OCI-LY3 (cell line): ENCODE measurements at regions not wholly inside any gene's neighbourhood (a gene's known extent, or its start where the extent isn't known, plus 50 kb on each side); places are given as distances from the start of the nearest gene placed in this dataset.

ENCODE experiments used
- EZH2phosphoT487 ChIP-seq: fragments of 200-600 bp; shearing (Covaris generic); IDR thresholded peaks from 2 replicates; pipeline ENCODE4 v1.6.1; 2018; ENCODE audit warnings: antibody characterized with exemption, mixed run types, low read depth
- TF ChIP-seq, protein P1 (sequence below): fragments of 200-600, 300-600 bp; sonication (generic); IDR thresholded peaks from 2 replicates; pipeline ENCODE4 v1.5.1; 2014; ENCODE audit warnings: antibody characterized with exemption, low read length, low read depth

DNA sequence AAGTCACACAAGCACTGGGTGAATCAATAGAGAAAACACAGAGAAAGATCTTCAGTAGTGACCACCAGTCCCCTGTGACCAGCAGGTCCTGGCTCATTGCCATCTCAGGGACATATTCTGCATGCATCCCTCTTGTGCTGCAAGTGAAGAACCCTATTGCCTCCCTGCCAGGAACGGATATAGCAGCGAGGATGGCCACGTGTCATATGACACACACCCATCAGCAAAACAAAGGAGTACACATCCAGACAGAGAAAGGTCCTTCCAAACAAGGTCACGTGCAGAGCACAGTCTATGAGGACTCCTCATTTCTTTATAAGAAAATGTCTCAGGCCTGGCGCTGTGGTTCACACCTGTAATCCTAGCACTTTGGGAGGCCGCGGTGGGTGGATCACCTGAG, 638.4 kb downstream of the FLRT2 start:
- TF ChIP-seq, protein P1, sequence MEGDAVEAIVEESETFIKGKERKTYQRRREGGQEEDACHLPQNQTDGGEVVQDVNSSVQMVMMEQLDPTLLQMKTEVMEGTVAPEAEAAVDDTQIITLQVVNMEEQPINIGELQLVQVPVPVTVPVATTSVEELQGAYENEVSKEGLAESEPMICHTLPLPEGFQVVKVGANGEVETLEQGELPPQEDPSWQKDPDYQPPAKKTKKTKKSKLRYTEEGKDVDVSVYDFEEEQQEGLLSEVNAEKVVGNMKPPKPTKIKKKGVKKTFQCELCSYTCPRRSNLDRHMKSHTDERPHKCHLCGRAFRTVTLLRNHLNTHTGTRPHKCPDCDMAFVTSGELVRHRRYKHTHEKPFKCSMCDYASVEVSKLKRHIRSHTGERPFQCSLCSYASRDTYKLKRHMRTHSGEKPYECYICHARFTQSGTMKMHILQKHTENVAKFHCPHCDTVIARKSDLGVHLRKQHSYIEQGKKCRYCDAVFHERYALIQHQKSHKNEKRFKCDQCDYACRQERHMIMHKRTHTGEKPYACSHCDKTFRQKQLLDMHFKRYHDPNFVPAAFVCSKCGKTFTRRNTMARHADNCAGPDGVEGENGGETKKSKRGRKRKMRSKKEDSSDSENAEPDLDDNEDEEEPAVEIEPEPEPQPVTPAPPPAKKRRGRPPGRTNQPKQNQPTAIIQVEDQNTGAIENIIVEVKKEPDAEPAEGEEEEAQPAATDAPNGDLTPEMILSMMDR, result no peak
- TF ChIP-seq EZH2phosphoT487, result no peak
